Activated CD4-positive, alpha-beta memory T cell treated with anti-CD3 and anti-CD28 coated beads, Interleukin-2, amount 10 ng/mL, durations not matched to agents 7 days and 5 days (primary cell): ENCODE measurements at regions not wholly inside any gene's neighbourhood (a gene's known extent, or its start where the extent isn't known, plus 50 kb on each side); places are given as distances from the start of the nearest gene placed in this dataset.

Experiments
- CTCF ChIA-PET: fragments of 350-600 bp; sonication (Branson Sonifier 250); formaldehyde crosslinking; loops from one replicate; lab custom pipeline; 2021; ENCODE audit warnings: antibody characterized with exemption, inconsistent platforms; lab: Charles Lee
- POLR2A ChIA-PET: fragments of 350-600 bp; sonication (Branson Sonifier 250); formaldehyde crosslinking; loops from one replicate; lab custom pipeline; 2021; ENCODE audit warnings: antibody characterized with exemption; lab: Charles Lee
- DNase-seq: peaks from one replicate; pipeline ENCODE4 v3.0.0-alpha.2; 2020
- H3K27ac Mint-ChIP-seq: one replicate; pipeline ENCODE4 v1.8.0; 2021; ENCODE audit warnings: mild to moderate bottlenecking, mixed read lengths
- H3K27me3 Mint-ChIP-seq: one replicate; pipeline ENCODE4 v1.8.0; 2021; ENCODE audit warnings: mixed read lengths
- H3K36me3 Mint-ChIP-seq: one replicate; pipeline ENCODE4 v1.8.0; 2021; ENCODE audit warnings: low read depth, mixed read lengths
- H3K4me1 Mint-ChIP-seq: one replicate; pipeline ENCODE4 v1.8.0; 2021; ENCODE audit warnings: mixed read lengths
- H3K4me3 Mint-ChIP-seq: one replicate; pipeline ENCODE4 v1.8.0; 2021; ENCODE audit warnings: mild to moderate bottlenecking, mixed read lengths
- H3K9me3 Mint-ChIP-seq: one replicate; pipeline ENCODE4 v1.8.0; 2021; ENCODE audit warnings: mixed read lengths

GRCh38 chr6:77353129-77353528 lies 110.2 kb downstream of the HTR1B start:
- Mint-ChIP-seq H3K36me3 (no peaks in the 10 kb centered on the region), H3K4me3 (no peak overlapping the region), H3K27me3 (no peaks in the 10 kb centered on the region), H3K4me1 (no peaks in the 10 kb centered on the region), H3K27ac (no peak overlapping the region), H3K9me3 (no peaks in the 10 kb centered on the region)
- POLR2A ChIA-PET = no interaction called here
- no peak for DNase-seq
- CTCF ChIA-PET = no interaction called here

GRCh38 chr6:77341058-77341986 lies 122.0 kb downstream of the HTR1B start:
- ChIA-PET POLR2A (no interaction called here), CTCF (no interaction called here)
- Mint-ChIP-seq H3K4me3 (no peak overlapping the region), H3K4me1 (no peaks in the 10 kb centered on the region), H3K27me3 (no peaks in the 10 kb centered on the region), H3K36me3 (no peaks in the 10 kb centered on the region), H3K9me3 (peaks cover 3% of the 10 kb centered on the region), H3K27ac (no peak overlapping the region)
- DNase-seq = no peak

GRCh38 chr6:77340331-77340730 lies 123.0 kb downstream of the HTR1B start:
- CTCF ChIA-PET = no interaction called here
- H3K27ac Mint-ChIP-seq = no peak overlapping the region
- POLR2A ChIA-PET = no interaction called here
- no peaks in the 10 kb centered on the region for H3K4me1 Mint-ChIP-seq
- no peak for DNase-seq
- H3K4me3 Mint-ChIP-seq = no peak overlapping the region
- no peaks in the 10 kb centered on the region for H3K36me3 Mint-ChIP-seq
- H3K27me3 Mint-ChIP-seq = no peaks in the 10 kb centered on the region
- H3K9me3 Mint-ChIP-seq = peaks cover 7% of the 10 kb centered on the region

- ChIA-PET POLR2A (no interaction called here), CTCF (no interaction called here)
- peaks cover 9% of the 10 kb centered on the region for H3K9me3 Mint-ChIP-seq
- no peak overlapping the region for H3K27ac Mint-ChIP-seq
- no peaks in the 10 kb centered on the region for H3K36me3 Mint-ChIP-seq
- H3K4me1 Mint-ChIP-seq = no peaks in the 10 kb centered on the region
- no peak overlapping the region for H3K4me3 Mint-ChIP-seq
- H3K27me3 Mint-ChIP-seq = no peaks in the 10 kb centered on the region
- DNase-seq = no peak
Measured at GRCh38 chr6:77339926-77340325, 123.4 kb downstream of the HTR1B start.

GRCh38 chr6:77337392-77337791 lies 125.9 kb downstream of the HTR1B start:
- H3K27ac Mint-ChIP-seq = no peak overlapping the region
- H3K4me1 Mint-ChIP-seq = no peaks in the 10 kb centered on the region
- H3K4me3 Mint-ChIP-seq = no peak overlapping the region
- ChIA-PET POLR2A (no interaction called here), CTCF (no interaction called here)
- H3K9me3 Mint-ChIP-seq = peaks cover 12% of the 10 kb centered on the region
- no peaks in the 10 kb centered on the region for H3K27me3 Mint-ChIP-seq
- no peaks in the 10 kb centered on the region for H3K36me3 Mint-ChIP-seq
- DNase-seq = no peak

- H3K36me3 Mint-ChIP-seq = no peaks in the 10 kb centered on the region
- no peak overlapping the region for H3K4me3 Mint-ChIP-seq
- ChIA-PET CTCF (no interaction called here), POLR2A (no interaction called here)
- no peak overlapping the region for H3K27ac Mint-ChIP-seq
- no peaks in the 10 kb centered on the region for H3K27me3 Mint-ChIP-seq
- no peaks in the 10 kb centered on the region for H3K4me1 Mint-ChIP-seq
- H3K9me3 Mint-ChIP-seq = peaks cover 9% of the 10 kb centered on the region
- DNase-seq = no peak
Measured at GRCh38 chr6:77334093-77334492, 129.2 kb downstream of the HTR1B start.

GRCh38 chr6:77332915-77333623 lies 130.2 kb downstream of the HTR1B start:
- ChIA-PET CTCF (no interaction called here), POLR2A (no interaction called here)
- Mint-ChIP-seq H3K27ac (no peak overlapping the region), H3K4me3 (no peak overlapping the region), H3K9me3 (peaks cover 9% of the 10 kb centered on the region), H3K36me3 (no peaks in the 10 kb centered on the region), H3K4me1 (no peaks in the 10 kb centered on the region), H3K27me3 (no peaks in the 10 kb centered on the region)
- DNase-seq = no peak

GRCh38 chr6:77326711-77327110 lies 136.6 kb downstream of the HTR1B start:
- CTCF ChIA-PET = no interaction called here
- POLR2A ChIA-PET = no interaction called here
- no peak overlapping the region for H3K4me3 Mint-ChIP-seq
- no peaks in the 10 kb centered on the region for H3K4me1 Mint-ChIP-seq
- H3K9me3 Mint-ChIP-seq = peaks cover 3% of the 10 kb centered on the region
- no peak overlapping the region for H3K27ac Mint-ChIP-seq
- DNase-seq = no peak
- H3K27me3 Mint-ChIP-seq = no peaks in the 10 kb centered on the region
- no peaks in the 10 kb centered on the region for H3K36me3 Mint-ChIP-seq

GRCh38 chr6:77326029-77326428 lies 137.3 kb downstream of the HTR1B start:
- H3K4me3 Mint-ChIP-seq = no peak overlapping the region
- POLR2A ChIA-PET = no interaction called here
- H3K4me1 Mint-ChIP-seq = no peaks in the 10 kb centered on the region
- DNase-seq = no peak
- CTCF ChIA-PET = no interaction called here
- no peak overlapping the region for H3K27ac Mint-ChIP-seq
- H3K36me3 Mint-ChIP-seq = no peaks in the 10 kb centered on the region
- H3K27me3 Mint-ChIP-seq = no peaks in the 10 kb centered on the region
- H3K9me3 Mint-ChIP-seq = peaks cover 3% of the 10 kb centered on the region

GRCh38 chr6:77324866-77325265 lies 138.4 kb downstream of the HTR1B start:
- no peak overlapping the region for H3K4me3 Mint-ChIP-seq
- no peaks in the 10 kb centered on the region for H3K27me3 Mint-ChIP-seq
- no peaks in the 10 kb centered on the region for H3K36me3 Mint-ChIP-seq
- H3K9me3 Mint-ChIP-seq = peaks cover 3% of the 10 kb centered on the region
- no peak for DNase-seq
- H3K27ac Mint-ChIP-seq = no peak overlapping the region
- no peaks in the 10 kb centered on the region for H3K4me1 Mint-ChIP-seq
- ChIA-PET CTCF (no interaction called here), POLR2A (no interaction called here)

GRCh38 chr6:77322604-77323003 lies 140.7 kb downstream of the HTR1B start:
- Mint-ChIP-seq H3K4me1 (no peaks in the 10 kb centered on the region), H3K27ac (no peak overlapping the region), H3K36me3 (no peaks in the 10 kb centered on the region), H3K9me3 (peaks cover 3% of the 10 kb centered on the region), H3K4me3 (no peak overlapping the region), H3K27me3 (no peaks in the 10 kb centered on the region)
- ChIA-PET CTCF (no interaction called here), POLR2A (no interaction called here)
- no peak for DNase-seq

GRCh38 chr6:77318256-77318655 lies 145.0 kb downstream of the HTR1B start:
- POLR2A ChIA-PET = no interaction called here
- H3K4me3 Mint-ChIP-seq = no peak overlapping the region
- no peaks in the 10 kb centered on the region for H3K27me3 Mint-ChIP-seq
- no peaks in the 10 kb centered on the region for H3K4me1 Mint-ChIP-seq
- H3K36me3 Mint-ChIP-seq = no peaks in the 10 kb centered on the region
- DNase-seq = no peak
- H3K27ac Mint-ChIP-seq = no peak overlapping the region
- H3K9me3 Mint-ChIP-seq = peaks cover 4% of the 10 kb centered on the region
- CTCF ChIA-PET = no interaction called here

- H3K9me3 Mint-ChIP-seq = peaks cover 2% of the 10 kb centered on the region
- POLR2A ChIA-PET = no interaction called here
- H3K27ac Mint-ChIP-seq = no peak overlapping the region
- H3K4me1 Mint-ChIP-seq = no peaks in the 10 kb centered on the region
- H3K36me3 Mint-ChIP-seq = no peaks in the 10 kb centered on the region
- CTCF ChIA-PET = no interaction called here
- no peak for DNase-seq
- H3K4me3 Mint-ChIP-seq = no peak overlapping the region
- H3K27me3 Mint-ChIP-seq = no peaks in the 10 kb centered on the region
Measured at GRCh38 chr6:77313595-77313994, 149.7 kb downstream of the HTR1B start.

GRCh38 chr6:77299931-77300330 lies 163.4 kb downstream of the HTR1B start:
- no peak for DNase-seq
- Mint-ChIP-seq H3K27ac (no peak overlapping the region), H3K27me3 (no peaks in the 10 kb centered on the region), H3K36me3 (no peaks in the 10 kb centered on the region), H3K4me3 (no peak overlapping the region), H3K9me3 (peaks cover 8% of the 10 kb centered on the region), H3K4me1 (no peaks in the 10 kb centered on the region)
- ChIA-PET POLR2A (no interaction called here), CTCF (no interaction called here)
